ENCODE measurements at regions not wholly inside any gene's neighbourhood (a gene's known extent, or its start where the extent isn't known, plus 50 kb on each side); places are given as distances from the start of the nearest gene placed in this dataset.

DNA sequence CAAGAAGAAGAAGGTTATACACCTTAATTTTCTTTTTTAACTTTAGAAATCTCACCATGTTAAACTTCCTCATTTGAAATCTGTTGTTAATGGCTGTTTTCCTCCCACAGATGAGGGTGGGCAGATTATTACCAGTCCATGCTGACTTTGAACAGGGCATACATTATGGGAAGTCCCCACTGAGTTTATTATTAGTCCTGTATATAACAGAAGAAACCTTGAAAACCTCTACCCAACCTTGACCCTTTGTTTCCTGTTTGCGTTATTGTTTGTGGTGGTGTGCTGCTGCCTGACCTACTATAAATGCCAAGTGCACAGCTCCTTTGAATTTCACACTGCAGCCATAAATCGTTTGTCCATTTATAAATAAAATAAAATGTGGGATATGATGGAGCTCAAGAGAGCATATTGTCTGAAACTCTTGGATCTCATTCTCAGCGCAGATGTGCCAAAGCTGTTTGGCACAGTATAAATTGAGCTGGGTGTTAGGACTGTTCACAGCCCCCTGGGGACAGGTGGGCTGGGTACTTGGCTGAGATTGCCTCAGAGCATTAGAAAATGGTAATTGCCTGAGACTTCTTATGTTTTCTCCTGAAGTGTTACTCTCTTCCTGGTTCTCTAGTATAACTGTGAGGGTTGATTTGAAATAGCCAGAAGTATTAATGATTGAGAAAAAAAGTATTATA is 139.6 kb downstream of the SPATA31D1 start:
- H3K27me3 ChIP-seq (ENCODE audit: insufficient read depth, low read length), result no peaks in the 10 kb centered on the region
- H3K23ac ChIP-seq (ENCODE audit: insufficient read length, low read depth, low read length), result no peak overlapping the region
- H3K79me2 ChIP-seq (ENCODE audit: insufficient read depth, low read length), result no peaks in the 10 kb centered on the region
- Mint-ChIP-seq H3K4me3 (no peak overlapping the region), H3K9me3 (no peaks in the 10 kb centered on the region), H3K4me1 (no peaks in the 10 kb centered on the region), H3K27me3 (ENCODE audit: low read depth) (no peaks in the 10 kb centered on the region), H3K27ac (no peak overlapping the region), H3K36me3 (ENCODE audit: insufficient read depth in 1 of 3, low read depth in 3 of 3) (no peaks in the 10 kb centered on the region)
- H2AFZ ChIP-seq (ENCODE audit: low read length), result no peak overlapping the region
- H3K4me1 ChIP-seq (ENCODE audit: insufficient read depth, low read length), result no peaks in the 10 kb centered on the region
- H3K79me1 ChIP-seq (ENCODE audit: insufficient read depth, low read depth, low read length, poor library complexity, severe bottlenecking), result no peaks in the 10 kb centered on the region
- H3K18ac ChIP-seq (ENCODE audit: insufficient read length, low read depth, low read length), result no peak overlapping the region
- H3K14ac ChIP-seq (ENCODE audit: insufficient read depth, low read length), result no peak overlapping the region
- H2BK15ac ChIP-seq (ENCODE audit: low read depth, low read length), result no peak overlapping the region
- no peaks in the 10 kb centered on the region for H4K20me1 ChIP-seq (ENCODE audit: control insufficient read depth, insufficient read depth, insufficient read length)
- H2BK5ac ChIP-seq (ENCODE audit: insufficient read length, low read length), result no peak overlapping the region
- TF ChIP-seq, protein P1, sequence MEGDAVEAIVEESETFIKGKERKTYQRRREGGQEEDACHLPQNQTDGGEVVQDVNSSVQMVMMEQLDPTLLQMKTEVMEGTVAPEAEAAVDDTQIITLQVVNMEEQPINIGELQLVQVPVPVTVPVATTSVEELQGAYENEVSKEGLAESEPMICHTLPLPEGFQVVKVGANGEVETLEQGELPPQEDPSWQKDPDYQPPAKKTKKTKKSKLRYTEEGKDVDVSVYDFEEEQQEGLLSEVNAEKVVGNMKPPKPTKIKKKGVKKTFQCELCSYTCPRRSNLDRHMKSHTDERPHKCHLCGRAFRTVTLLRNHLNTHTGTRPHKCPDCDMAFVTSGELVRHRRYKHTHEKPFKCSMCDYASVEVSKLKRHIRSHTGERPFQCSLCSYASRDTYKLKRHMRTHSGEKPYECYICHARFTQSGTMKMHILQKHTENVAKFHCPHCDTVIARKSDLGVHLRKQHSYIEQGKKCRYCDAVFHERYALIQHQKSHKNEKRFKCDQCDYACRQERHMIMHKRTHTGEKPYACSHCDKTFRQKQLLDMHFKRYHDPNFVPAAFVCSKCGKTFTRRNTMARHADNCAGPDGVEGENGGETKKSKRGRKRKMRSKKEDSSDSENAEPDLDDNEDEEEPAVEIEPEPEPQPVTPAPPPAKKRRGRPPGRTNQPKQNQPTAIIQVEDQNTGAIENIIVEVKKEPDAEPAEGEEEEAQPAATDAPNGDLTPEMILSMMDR (conservative IDR thresholded peaks at IDR 0.05), result no peak
- no peak overlapping the region for H3K9ac ChIP-seq (ENCODE audit: extremely low read depth, insufficient read length, low read length)
- H3K56ac ChIP-seq (ENCODE audit: insufficient read length, low read depth, low read length), result no peak overlapping the region
- no peak for DNase-seq
- H3K9me3 ChIP-seq (ENCODE audit: control insufficient read depth, low read depth, low read length), result no peaks in the 10 kb centered on the region
- H4K5ac ChIP-seq (ENCODE audit: insufficient read length, low read depth, low read length), result no peak overlapping the region
- H4K8ac ChIP-seq (replicated peaks; ENCODE audit: insufficient read length, low read depth, low read length), result no peak overlapping the region
- H2BK12ac ChIP-seq (ENCODE audit: insufficient read length, low read depth, low read length), result no peak overlapping the region
- no peak overlapping the region for H3K4me2 ChIP-seq (ENCODE audit: insufficient read depth, insufficient read length, low read length)
- no peak overlapping the region for H3T11ph ChIP-seq (ENCODE audit: low read length)
- H3K4ac ChIP-seq (ENCODE audit: low read depth, low read length), result no peak overlapping the region
- no CpG with 5 or more reads among the region's 3 CpGs for WGBS (ENCODE audit: extremely low coverage, insufficient read length, low lambda C conversion rate)
- no peak overlapping the region for H2BK20ac ChIP-seq (ENCODE audit: low read depth, low read length, poor library complexity, severe bottlenecking)
- H3K23me2 ChIP-seq (ENCODE audit: insufficient read length, low read depth, low read length, poor library complexity, severe bottlenecking), result no peaks in the 10 kb centered on the region
- H2AK5ac ChIP-seq (ENCODE audit: insufficient read length, low read length), result no peak overlapping the region
- no peak overlapping the region for H4K91ac ChIP-seq (ENCODE audit: insufficient read length, low read depth, low read length)
- H2BK120ac ChIP-seq (ENCODE audit: low read depth, low read length, poor library complexity, severe bottlenecking), result no peak overlapping the region
- H3K27ac ChIP-seq (ENCODE audit: insufficient read length, low read depth, low read length), result no peak overlapping the region
